Ovary (tissue), 3 donors: ENCODE measurements at regions not wholly inside any gene's neighbourhood (a gene's known extent, or its start where the extent isn't known, plus 50 kb on each side); places are given as distances from the start of the nearest gene placed in this dataset.
"Not testable (repeated sequence)": the region's sequence is repeated elsewhere in the genome, so short reads cannot be mapped to it uniquely, and the experiment has no call there.

Experiments used
- EP300 ChIP-seq: sonication (generic); formaldehyde crosslinking; IDR thresholded peaks from one replicate; pipeline ENCODE4 v1.6.1; 2017; ENCODE audit warnings: antibody characterized with exemption
- TF ChIP-seq, protein P1 (sequence below), 3 donors: fragments of 450-650 bp in 2 of 3; fragments of 200-600 bp in 1 of 3; IDR thresholded peaks; one replicate each; pipeline versions ENCODE4 v1.5.1 to v1.8.0; 2016 to 2022; ENCODE audit warnings: antibody characterized with exemption in 3 of 3, mild to moderate bottlenecking in 1 of 3
- donor health status: DM: no; HTN: no; CAD: no.

DNA sequence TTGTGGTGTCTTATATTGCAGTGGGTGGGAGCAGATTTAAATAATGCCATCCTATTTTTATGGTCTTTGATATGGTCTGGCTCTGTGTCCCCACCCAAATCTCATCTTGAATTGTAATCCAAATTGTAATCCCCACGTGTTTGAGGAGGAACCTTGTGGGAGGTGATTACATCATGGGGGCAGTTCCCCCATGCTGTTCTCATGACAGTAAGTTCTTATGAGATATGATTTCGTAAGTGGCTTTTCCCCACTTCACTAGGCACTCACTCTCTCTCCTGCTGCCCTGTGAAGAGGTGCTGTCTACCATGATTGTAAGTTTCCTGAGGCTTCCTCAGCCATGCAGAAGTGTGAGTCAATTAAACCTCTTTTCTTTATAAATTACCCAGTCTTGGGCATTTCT is 107.6 kb downstream of the TNFSF18 start:
- TF ChIP-seq, protein P1, sequence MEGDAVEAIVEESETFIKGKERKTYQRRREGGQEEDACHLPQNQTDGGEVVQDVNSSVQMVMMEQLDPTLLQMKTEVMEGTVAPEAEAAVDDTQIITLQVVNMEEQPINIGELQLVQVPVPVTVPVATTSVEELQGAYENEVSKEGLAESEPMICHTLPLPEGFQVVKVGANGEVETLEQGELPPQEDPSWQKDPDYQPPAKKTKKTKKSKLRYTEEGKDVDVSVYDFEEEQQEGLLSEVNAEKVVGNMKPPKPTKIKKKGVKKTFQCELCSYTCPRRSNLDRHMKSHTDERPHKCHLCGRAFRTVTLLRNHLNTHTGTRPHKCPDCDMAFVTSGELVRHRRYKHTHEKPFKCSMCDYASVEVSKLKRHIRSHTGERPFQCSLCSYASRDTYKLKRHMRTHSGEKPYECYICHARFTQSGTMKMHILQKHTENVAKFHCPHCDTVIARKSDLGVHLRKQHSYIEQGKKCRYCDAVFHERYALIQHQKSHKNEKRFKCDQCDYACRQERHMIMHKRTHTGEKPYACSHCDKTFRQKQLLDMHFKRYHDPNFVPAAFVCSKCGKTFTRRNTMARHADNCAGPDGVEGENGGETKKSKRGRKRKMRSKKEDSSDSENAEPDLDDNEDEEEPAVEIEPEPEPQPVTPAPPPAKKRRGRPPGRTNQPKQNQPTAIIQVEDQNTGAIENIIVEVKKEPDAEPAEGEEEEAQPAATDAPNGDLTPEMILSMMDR (IDR thresholded peaks at IDR 0.05): not testable (repeated sequence)
- not testable (repeated sequence) for TF ChIP-seq EP300
